A673 (cell line): ENCODE measurements at regions not wholly inside any gene's neighbourhood (a gene's known extent, or its start where the extent isn't known, plus 50 kb on each side); places are given as distances from the start of the nearest gene placed in this dataset.

Experiments
- BruUV-seq: library from RNA; stranded (reverse); fragments of 400-500 nt; replicated peaks from 2 replicates; lab custom pipeline; 2021; lab: Mats Ljungman, UMichigan
- CTCF ChIA-PET: fragments of 300-600 bp; sonication (Branson Sonifier 250); formaldehyde crosslinking; loops from one replicate; lab custom pipeline; 2022; ENCODE audit warnings: antibody characterized with exemption; lab: Charles Lee
- POLR2A ChIA-PET: fragments of 300-600 bp; sonication (Branson Sonifier 250); formaldehyde crosslinking; loops from one replicate; lab custom pipeline; 2022; ENCODE audit warnings: antibody characterized with exemption; ENCODE audit not compliant: low non-redundant PET; lab: Charles Lee
- DNase-seq: peaks from one replicate; pipeline ENCODE4 v3.0.0-alpha.2; 2015; ENCODE audit warnings: low spot score
- H3K27ac ChIP-seq: fragments of 200-600 bp; sonication (generic); 2 replicates; pipeline ENCODE4 v1.5.1; 2016; ENCODE audit warnings: mixed run types, low read depth, mild to moderate bottlenecking, mixed read lengths, antibody characterized with exemption, low read length; ENCODE audit not compliant: poor library complexity, severe bottlenecking
- H3K27me3 ChIP-seq: fragments of 200-600 bp; sonication (generic); replicated peaks from 2 replicates; pipeline ENCODE4 v1.6.1; 2017; ENCODE audit warnings: mixed run types, low read depth, mild to moderate bottlenecking, mixed read lengths, antibody characterized with exemption, low read length; ENCODE audit not compliant: insufficient read depth, poor library complexity
- H3K36me3 ChIP-seq: fragments of 200-600 bp; sonication (generic); 2 replicates; pipeline ENCODE4 v1.6.1; 2016; ENCODE audit warnings: mixed run types, mild to moderate bottlenecking, mixed read lengths, antibody characterized with exemption, low read length; ENCODE audit not compliant: insufficient read depth, poor library complexity, severe bottlenecking
- H3K4me1 ChIP-seq: fragments of 200-600 bp; sonication (generic); 2 replicates; pipeline ENCODE4 v1.6.1; 2017; ENCODE audit warnings: mixed run types, mild to moderate bottlenecking, mixed read lengths, antibody characterized with exemption, low read length; ENCODE audit not compliant: insufficient read depth, poor library complexity, severe bottlenecking
- H3K4me3 ChIP-seq: fragments of 200-600 bp; sonication (generic); 2 replicates; pipeline ENCODE4 v1.5.1; 2016; ENCODE audit warnings: low read depth, mixed run types, mild to moderate bottlenecking, mixed read lengths, low read length; ENCODE audit not compliant: poor library complexity, severe bottlenecking
- H3K9me3 ChIP-seq: fragments of 200-600 bp; sonication (generic); 2 replicates; pipeline ENCODE4 v1.6.1; 2016; ENCODE audit warnings: mixed run types, low read depth, mild to moderate bottlenecking, mixed read lengths, antibody characterized with exemption, low read length; ENCODE audit not compliant: poor library complexity, severe bottlenecking
- EZH2 ChIP-seq: fragments of 200-600 bp; sonication (generic); IDR thresholded peaks from 2 replicates; pipeline ENCODE4 v1.6.1; 2017; ENCODE audit warnings: borderline replicate concordance, low read depth, mild to moderate bottlenecking, mixed read lengths, antibody characterized with exemption, low read length; ENCODE audit not compliant: poor library complexity, severe bottlenecking
- intact Hi-C: fragments of 100-400 bp; cut with micrococcal nuclease; formaldehyde crosslinking; loops from one replicate; pipeline ENCODE4 v1.10.0; 2022; ENCODE audit not compliant: unreplicated experiment
- TF ChIP-seq, protein P1 (sequence below): fragments of 300-800, 200-600 bp; sonication (generic); conservative IDR thresholded peaks from 2 replicates; pipeline ENCODE4 v1.5.1; 2017; ENCODE audit warnings: low read depth, mild to moderate bottlenecking, antibody characterized with exemption, low read length, moderate library complexity, mixed read lengths

DNA sequence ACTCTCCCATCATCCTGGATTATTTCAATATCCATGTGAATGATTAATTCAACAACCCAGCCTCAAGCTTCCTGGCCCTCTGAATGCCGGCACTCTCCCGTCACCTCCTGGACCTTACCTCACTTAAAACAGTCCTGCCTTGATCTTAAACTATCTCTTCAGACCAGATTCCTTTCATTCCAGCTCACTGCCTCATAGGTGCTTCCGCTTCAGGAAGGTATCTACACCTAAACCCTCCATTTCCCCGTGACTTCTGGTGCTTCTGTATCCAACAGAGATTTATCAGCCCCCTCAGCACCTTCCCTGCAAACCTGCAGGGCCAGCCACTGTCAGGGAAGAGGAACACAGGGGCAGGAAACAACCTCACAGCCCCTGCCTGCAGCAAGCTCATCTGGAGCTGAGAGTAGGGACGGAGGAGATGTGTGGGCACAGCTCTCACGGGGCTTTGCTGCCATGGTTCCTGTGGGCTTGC lies 98.9 kb upstream of the TJP1 start:
- no peaks in the 10 kb centered on the region for H3K27me3 ChIP-seq
- intact Hi-C loops = no loop called here
- POLR2A ChIA-PET = no interaction called here
- CTCF ChIA-PET = interaction anchor here (0.7 kb wide), 1 partner anchor 173 kb away, joined by 3 read pairs; no protein-coding TSS in a partner anchor
- H3K36me3 ChIP-seq = no peaks in the 10 kb centered on the region
- TF ChIP-seq, protein P1, sequence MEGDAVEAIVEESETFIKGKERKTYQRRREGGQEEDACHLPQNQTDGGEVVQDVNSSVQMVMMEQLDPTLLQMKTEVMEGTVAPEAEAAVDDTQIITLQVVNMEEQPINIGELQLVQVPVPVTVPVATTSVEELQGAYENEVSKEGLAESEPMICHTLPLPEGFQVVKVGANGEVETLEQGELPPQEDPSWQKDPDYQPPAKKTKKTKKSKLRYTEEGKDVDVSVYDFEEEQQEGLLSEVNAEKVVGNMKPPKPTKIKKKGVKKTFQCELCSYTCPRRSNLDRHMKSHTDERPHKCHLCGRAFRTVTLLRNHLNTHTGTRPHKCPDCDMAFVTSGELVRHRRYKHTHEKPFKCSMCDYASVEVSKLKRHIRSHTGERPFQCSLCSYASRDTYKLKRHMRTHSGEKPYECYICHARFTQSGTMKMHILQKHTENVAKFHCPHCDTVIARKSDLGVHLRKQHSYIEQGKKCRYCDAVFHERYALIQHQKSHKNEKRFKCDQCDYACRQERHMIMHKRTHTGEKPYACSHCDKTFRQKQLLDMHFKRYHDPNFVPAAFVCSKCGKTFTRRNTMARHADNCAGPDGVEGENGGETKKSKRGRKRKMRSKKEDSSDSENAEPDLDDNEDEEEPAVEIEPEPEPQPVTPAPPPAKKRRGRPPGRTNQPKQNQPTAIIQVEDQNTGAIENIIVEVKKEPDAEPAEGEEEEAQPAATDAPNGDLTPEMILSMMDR = no peak
- TF ChIP-seq EZH2 = no peak
- DNase-seq = no peak
- no TSS peak for BruUV-seq
- H3K9me3 ChIP-seq = no peaks in the 10 kb centered on the region
- no peak overlapping the region for H3K4me3 ChIP-seq
- H3K27ac ChIP-seq = no peak overlapping the region
- no peaks in the 10 kb centered on the region for H3K4me1 ChIP-seq

DNA sequence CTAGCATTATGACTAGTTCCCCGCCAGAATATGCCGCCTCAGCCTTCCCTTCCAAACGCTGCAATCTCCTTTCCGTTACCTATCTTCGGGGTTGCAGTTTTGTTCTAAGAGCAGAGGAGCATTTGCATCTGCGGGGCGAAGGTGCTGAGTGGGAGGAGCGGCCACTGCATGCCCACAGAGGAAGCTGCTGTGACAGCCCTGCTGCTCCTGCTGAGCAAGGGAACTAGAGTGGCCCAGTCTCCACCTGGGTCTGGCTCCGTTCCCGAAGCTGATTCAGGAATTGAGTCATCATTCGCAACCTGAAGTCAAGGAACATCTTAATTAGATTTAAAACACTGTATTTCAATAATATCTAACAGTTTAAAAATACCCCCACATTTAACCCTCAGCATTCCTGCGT lies 98.2 kb upstream of the TJP1 start:
- BruUV-seq = no TSS peak
- intact Hi-C loops = no loop called here
- H3K27me3 ChIP-seq = no peaks in the 10 kb centered on the region
- H3K4me3 ChIP-seq = no peak overlapping the region
- no peaks in the 10 kb centered on the region for H3K9me3 ChIP-seq
- no peak for DNase-seq
- POLR2A ChIA-PET = no interaction called here
- H3K4me1 ChIP-seq = no peaks in the 10 kb centered on the region
- H3K27ac ChIP-seq = no peak overlapping the region
- H3K36me3 ChIP-seq = no peaks in the 10 kb centered on the region
- CTCF ChIA-PET = no interaction called here
- TF ChIP-seq, protein P1 = no peak
- TF ChIP-seq EZH2 = no peak

DNA sequence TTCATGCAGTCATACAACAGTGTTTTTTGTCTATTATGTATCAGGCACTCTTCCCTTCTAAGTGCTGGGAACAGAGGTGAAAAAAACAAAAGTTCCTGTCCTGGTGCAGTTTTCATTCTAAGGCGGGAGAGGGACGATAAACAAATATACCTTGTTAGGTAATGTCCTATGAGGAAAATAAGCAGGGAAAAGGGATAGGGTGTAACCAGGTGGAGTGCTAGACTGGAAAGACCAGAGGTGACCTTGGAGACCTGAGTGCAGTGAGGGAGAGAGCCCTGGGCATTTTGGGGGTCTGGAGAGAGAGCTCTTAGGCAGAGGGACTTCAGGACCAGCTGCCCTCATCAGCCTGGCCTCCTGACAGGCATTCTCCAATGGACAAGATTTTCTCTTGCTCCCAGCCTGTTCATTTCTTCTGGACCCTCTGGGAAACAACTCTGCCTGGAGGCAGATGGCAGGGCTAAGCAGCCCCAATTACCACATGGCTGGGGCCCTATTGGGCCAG lies 97.2 kb upstream of the TJP1 start:
- no TSS peak for BruUV-seq
- H3K4me3 ChIP-seq = no peak overlapping the region
- CTCF ChIA-PET = no interaction called here
- H3K36me3 ChIP-seq = no peaks in the 10 kb centered on the region
- POLR2A ChIA-PET = no interaction called here
- no peaks in the 10 kb centered on the region for H3K27me3 ChIP-seq
- intact Hi-C loops = loop anchor here (2.0 kb wide), 1 partner anchor 169 kb away; no protein-coding TSS in a partner anchor
- H3K4me1 ChIP-seq = no peaks in the 10 kb centered on the region
- DNase-seq = no peak
- TF ChIP-seq, protein P1 = no peak
- TF ChIP-seq EZH2 = no peak
- no peaks in the 10 kb centered on the region for H3K9me3 ChIP-seq
- no peak overlapping the region for H3K27ac ChIP-seq
